ENCODE measurements at regions not wholly inside any gene's neighbourhood (a gene's known extent, or its start where the extent isn't known, plus 50 kb on each side); places are given as distances from the start of the nearest gene placed in this dataset.

DNA sequence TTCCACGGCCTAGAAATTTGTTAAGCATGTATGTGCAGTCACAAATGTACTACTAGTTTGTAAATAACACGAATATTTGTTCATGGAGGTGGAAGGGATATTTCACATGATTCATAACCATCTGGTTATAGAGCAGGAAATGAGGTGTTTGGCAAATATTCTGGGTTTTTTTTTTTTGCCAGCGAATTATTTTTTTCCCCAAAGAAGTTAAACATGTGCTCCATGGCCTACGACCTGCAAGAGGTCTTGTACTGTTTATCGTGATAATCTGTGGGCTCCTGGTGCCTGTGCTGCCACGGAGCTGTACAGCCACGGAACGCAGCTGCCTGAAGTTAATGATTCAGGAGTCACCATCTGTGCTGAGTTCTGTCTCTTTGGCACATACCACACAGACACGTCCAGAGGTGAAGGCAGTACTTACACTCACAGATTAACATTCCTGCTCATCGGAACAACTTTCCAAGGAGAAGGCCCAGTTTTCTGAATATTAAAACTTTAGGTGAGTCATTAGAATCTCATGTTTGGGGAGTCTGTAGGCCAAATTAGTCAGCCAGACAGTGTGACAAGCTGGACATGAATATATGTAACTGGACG is 156.3 kb downstream of the TMX1 start:
- peak; percentile 91 to 99 for DNase-seq (ENCODE audit: low read depth in 2 of 2)

DNA sequence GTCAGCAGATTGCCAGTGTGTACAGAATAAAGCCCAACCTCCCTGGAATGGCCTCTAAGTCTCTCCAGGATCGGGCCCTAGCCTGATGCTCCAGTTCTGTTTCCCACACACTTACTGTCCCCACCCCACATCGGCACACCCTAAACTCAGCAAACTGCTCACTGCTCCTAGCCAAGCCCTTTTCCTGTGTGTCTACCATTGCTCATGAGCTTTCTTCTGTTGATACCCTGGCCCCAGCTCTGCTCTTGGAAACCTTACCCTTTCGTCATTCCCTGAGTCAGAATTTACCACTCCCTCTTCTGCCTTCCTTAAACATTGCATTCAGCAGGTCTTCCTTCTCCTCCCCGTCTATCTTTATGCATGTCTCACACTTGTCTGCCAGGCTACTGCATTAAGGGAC is 158.9 kb downstream of the TMX1 start:
- peak in 1 of 2 donors; percentile 71 for DNase-seq (ENCODE audit: low read depth in 2 of 2)

DNA sequence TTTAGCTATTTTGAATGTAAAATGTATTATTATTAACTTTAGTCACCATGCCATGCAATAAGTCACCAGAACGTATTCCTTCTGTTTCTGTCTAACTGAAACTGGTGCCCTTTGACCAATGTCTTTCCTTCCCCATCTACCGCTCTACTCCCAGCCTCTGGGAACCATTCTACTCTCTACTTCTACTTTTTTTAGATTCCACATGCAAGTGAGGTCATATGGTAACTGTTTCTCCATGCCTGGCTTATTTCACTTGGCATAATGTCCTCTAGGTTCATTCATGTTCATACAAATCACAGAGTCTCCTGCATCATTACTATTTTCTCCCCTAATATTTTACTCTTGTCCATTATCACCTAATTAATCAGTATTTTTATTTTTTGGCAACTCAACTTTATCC is 160.1 kb downstream of the TMX1 start:
- DNase-seq (ENCODE audit: low read depth in 2 of 2): no peak

DNA sequence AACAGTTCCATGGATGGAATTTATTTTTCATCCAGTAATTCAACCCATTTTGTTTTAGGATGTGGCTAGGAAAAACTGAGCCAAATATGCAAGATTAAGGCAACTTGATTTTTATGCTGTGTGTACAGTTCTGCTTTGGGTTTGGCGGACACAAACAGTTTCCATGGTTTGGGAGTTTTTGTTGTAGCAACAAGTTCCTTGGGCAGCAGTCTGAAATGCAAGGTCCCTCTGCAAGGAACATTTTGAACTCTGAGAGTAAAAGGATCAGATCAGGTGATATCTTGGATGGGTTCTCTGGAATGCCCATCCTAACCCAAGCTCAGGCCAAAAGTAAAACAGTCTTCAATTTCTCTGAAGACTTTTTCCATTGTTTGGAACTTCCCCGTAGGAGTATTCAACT is 161.2 kb downstream of the TMX1 start:
- DNase-seq (ENCODE audit: low read depth in 2 of 2): no peak

DNA sequence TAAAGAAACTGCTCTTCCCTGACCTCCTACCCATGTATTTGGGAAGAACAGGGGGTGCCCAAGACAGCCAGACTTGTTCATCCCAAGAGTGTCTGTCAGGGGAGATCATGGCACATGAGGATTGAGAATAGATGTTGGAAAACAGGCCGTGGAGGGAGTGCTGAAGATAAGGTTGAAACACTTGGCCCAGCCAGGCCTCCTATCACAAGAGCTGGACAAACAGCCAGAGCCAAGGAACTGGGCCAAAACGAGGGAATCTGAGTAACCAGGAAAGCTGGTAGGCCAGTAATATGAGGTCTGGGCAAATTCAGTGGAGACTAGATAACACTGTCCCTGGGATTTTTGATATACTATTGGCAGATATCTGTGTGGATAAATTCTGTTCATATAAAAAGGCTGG is 161.7 kb downstream of the TMX1 start:
- no peak for DNase-seq (ENCODE audit: low read depth in 2 of 2)

DNA sequence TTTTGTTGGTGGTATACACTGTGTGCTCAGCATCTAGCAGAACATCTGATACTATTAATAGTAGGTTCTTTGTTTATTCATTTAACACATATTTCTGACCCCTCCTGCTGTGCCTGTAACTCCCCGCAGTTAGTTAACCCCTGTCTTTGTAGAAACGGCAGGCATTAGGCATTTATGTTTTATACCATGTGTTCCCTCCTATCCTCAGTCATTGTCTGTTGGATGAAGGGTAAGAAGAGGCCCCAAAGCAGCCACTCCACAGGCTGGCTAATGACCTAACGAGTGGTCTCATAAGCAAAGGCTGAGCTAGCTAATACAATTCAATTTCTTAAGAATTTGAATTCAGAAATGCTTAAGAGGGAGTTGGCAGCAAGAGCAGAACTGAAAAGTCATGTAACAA is 170.8 kb downstream of the TMX1 start:
- no peak for DNase-seq (ENCODE audit: low read depth in 2 of 2)

DNA sequence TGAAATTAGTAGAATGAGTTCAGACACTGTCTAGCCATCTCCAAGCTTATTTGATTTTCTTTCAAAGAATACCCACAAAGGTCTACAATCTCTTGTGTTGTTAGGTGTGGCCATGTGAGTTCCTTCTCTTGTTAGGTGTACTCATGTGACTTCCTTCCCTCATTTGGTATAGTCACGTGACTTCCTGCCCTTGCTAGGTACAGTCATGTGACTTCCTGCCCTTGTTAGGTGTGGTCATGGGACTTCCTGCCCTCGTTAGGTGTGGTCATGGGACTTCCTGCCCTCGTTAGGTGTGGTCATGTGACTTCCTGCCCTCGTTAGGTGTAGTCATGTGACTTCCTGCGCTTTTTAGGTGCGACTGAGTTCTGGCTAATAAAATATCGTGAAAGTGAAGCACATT is 179.6 kb downstream of the TMX1 start:
- no peak for DNase-seq (ENCODE audit: low read depth in 2 of 2)

DNA sequence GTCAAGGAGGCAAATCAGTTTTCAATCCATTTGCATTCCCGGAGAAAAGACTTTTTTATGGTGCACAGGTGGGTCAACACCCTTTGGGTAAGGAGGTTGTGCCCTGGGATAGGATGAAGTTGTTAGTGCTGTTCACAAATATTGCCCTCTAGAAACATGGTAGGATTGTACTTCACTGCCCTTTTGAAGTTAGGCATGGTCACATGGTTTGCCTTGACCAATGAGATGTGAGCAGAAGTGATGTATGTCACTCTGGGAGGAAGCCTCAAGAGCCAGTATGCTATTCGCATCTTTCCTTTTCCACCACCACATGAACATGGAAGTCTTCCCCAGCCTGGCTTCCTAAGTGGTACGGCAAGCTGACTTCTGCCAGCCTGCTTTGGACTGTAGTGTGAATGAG is 182.7 kb downstream of the TMX1 start:
- no peak for DNase-seq (ENCODE audit: low read depth in 2 of 2)

DNA sequence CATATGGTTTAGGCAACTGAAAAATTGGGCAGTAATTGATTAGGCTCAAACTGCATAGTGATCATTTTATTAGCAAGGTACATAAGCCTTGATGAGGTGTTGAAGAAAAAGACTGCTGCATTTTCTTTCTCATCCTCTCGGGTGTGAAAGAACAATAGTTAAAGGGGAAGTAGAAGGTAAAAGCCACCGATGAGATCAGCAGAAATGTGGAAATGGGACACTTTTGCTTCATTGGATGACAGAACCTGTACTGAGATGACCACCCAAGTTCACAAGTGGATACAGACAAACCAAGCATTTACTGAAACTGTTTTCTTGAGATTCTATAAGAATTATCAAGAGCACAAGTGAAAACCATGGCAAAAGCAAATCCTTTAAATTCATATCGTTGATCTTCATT is 184.0 kb downstream of the TMX1 start:
- no peak for DNase-seq (ENCODE audit: low read depth in 2 of 2)

DNA sequence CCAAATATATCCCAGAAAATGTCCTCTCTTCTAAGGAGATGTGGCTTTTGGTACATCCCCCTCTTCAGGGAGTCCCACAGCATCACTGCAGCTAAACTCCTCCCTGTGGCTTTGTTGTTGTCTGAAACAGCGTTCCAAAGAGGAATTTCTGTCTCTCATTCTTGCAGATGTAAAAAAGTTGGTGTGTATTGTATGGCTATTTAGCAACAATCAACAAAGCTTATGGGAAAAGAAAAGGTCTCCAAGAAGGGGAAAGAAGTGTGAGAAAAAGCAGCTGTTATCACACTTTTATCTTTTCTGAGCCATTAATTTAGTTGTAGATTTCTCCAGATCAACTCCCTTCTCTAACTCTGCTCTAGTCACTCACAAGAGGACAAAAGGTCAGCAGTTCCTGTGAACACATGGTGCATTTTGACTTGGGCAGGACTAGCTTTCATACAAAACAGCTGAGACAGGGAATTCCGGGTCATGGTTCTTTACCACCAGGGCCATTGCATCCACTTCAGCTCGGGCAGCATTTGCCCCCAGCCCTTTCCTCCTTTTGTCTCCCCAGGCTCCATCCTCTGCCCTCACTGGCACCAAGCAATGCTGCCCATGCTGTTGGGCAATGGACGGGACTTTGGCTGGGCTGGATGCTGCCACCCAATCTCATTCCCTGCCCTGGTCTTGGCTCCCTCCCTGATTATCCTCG is 184.7 kb downstream of the TMX1 start:
- DNase-seq (ENCODE audit: low read depth in 2 of 2): peak in 1 of 2 donors; percentile 56

DNA sequence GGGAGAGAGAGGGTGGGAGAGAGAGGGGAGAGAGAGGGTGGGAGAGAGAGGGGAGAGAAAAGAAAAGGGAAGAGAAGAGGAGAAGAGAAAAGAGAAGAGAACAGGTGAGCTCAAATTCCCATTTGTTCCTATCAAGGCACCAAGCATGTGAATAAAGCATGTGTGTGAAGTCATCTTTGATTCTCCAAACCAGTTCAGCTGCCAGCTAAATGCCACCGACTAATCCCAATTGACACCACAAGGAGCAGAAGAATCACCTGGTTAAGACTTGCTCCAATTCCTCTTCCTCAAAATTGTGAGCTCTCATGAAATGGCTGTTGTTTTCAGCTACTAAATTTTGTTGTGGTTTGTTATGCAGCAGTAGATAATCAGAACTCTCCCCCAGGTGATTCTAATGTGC is 188.9 kb downstream of the TMX1 start:
- no peak for DNase-seq (ENCODE audit: low read depth in 2 of 2)

DNA sequence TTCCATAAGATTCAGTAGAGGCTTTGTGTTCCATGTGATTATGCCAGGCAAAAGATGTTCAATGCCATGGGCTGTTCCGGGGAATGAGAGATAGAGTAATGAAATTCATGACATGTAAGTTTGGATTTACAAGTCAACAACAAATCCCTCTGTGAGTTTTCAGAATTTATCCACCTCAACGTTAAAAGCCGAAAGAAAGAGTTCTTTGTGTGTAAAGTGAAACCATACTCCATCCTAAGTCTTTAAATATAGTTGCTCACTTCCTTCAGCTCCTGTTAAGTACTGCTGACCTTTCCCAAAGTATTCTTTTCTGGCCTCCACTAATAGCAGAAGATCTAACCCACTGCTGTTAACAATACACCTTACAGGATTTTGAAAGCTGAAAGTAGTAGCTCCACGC is 190.0 kb downstream of the TMX1 start:
- no peak for DNase-seq (ENCODE audit: low read depth in 2 of 2)

DNA sequence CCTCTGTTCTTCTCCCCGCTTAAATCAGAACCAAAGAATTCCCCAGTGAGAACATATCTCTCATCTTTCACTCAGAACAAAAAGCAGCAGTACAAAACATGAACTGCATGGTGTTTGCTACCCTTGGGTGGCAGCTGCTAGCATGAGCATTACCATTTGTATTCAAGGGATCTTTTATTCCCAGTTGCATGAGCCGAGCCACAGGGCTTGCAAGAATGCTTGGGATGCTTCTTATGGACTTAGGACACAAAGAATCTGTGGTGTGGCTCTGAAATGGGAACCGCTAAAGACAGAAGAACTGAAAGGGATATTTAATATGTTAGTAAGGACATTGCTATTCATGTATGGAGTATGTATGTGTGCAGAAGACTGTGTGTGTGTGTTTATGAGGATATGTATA is 190.6 kb downstream of the TMX1 start:
- DNase-seq (ENCODE audit: low read depth in 2 of 2): no peak

DNA sequence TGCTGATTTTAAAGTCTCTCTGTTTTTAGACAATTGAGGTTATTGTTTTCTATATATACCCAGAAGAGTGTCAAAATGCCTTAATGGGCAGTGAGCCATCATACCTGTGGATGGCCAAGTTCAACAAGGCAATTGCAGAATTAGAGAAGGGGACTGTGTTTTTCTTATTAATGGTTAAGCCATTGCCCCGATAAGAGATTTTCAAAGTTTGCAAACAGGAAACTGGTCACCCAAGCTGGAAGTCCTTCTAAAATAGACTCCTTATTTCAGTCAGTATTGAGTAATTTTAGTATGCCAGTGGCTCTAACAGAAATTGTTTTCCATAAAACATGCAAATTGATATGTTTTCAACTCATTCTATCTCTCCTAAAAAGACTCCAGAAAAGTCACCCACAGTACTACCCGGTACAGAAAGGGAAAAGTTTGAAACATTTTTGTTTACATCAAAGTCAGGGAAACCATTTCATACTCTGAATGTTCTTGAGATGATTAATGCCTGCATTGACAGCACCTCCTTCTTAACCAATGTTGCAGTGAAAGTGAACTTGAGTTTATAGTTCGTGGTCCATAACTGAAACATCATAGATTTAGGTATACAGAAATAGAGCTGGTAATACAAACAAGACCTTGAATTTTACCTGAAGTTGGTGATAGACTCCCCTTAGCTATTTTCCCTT is 191.1 kb downstream of the TMX1 start:
- no peak for DNase-seq (ENCODE audit: low read depth in 2 of 2)

DNA sequence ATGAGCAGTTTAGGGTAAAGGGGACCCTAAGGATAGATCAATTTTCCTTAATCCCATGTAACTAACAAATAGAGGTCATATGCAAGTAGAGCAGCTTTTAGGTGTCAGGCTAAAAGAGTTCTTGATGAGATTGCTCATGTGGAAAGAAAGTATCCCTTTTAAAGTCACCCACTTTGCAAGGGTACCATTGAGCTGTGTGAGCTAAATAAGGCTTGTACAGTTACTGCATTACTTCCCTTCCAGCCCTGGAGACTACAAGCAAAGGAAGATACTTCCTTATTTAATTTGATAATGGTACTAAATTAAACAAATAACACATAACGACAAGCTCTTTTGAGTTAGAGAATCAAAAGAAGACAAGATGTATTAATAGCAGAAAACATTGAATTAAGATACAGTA is 191.7 kb downstream of the TMX1 start:
- DNase-seq (ENCODE audit: low read depth in 2 of 2): no peak

DNA sequence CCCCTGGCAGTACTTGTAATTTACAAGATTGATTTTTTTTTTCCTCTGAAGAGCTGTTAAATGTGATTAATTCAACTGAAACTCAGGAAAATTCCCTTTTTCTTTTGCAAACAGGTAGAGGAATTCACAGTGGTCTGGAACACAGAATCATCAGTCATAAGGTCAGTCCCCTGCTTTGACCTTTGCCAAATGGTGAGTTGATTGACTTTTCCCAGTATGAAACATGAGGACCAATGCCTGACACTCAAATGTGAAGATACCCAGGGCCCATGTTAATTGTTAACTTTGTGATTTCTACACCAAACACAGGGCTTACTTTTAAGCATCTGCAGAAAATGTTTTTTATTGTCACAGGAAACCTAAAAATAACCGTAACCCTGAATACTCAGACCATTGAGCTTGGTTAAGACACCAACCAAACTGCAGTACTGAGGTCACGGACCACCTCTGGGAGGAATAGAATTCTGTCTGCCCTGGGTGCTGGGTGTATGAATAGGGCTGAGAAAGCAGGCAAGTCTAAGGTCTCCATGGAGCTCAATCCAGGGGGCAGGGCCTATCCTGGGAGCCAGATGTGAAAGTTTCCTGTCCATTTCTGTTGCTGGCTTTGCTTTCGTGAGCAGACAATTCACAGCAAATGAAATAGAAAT is 192.4 kb downstream of the TMX1 start:
- no peak for DNase-seq (ENCODE audit: low read depth in 2 of 2)

DNA sequence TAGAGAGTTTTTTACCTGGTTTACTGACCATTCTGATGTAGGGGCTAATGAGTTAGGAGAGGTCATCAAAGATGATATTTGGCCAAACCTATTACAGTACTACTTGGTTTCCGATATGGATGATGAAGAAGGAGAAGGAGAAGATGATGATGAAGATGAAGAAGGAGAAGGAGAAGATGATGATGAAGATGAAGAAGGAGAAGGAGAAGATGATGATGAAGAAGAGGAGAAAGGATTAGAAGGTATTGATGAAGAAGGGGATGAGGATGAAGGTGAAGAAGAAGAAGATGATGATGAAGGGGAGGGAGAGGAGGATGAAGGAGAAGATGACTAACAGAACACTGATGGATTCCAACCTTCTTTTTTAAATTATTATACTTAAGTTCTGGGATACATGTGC is 196.6 kb downstream of the TMX1 start:
- DNase-seq (ENCODE audit: low read depth in 2 of 2): no peak

DNA sequence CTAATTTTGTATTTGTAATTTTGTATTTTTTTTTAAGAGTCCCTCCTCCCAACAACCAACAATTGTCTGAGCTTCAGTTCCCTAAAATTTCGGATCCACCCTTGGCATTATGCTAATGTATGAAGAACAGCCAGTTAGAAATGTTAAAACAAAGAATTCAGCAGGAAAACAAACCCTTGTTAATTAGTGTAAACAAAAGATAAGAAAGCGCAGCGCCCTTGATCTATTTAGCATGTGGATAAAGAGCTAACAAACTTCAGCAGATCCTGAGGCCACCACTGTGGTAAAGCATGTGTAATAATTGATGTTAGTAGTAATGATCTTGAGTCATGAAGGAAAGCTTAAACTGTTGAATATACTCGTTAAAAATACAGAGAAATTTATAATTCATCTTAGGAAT is 199.8 kb downstream of the TMX1 start:
- DNase-seq (ENCODE audit: low read depth in 2 of 2): no peak

DNA sequence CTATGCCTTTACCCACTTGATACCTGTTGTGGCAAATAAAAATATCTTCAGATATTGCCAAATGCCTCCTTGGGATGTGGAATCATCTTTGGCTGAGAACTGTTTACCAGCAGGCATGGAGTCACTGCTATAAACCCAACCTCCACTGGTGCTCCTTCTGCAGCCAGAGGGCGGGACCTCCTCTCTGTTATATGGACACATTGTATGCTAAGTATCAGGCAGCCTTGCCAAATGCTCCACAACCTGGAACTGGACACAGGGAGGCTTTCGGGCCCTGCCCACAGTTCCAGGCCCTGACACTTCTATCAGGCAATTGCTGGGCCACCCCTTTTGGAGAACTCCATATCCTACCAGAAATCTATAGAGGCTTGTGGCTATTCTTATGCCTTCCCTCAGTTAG is 201.0 kb downstream of the TMX1 start:
- no peak for DNase-seq (ENCODE audit: low read depth in 2 of 2)

DNA sequence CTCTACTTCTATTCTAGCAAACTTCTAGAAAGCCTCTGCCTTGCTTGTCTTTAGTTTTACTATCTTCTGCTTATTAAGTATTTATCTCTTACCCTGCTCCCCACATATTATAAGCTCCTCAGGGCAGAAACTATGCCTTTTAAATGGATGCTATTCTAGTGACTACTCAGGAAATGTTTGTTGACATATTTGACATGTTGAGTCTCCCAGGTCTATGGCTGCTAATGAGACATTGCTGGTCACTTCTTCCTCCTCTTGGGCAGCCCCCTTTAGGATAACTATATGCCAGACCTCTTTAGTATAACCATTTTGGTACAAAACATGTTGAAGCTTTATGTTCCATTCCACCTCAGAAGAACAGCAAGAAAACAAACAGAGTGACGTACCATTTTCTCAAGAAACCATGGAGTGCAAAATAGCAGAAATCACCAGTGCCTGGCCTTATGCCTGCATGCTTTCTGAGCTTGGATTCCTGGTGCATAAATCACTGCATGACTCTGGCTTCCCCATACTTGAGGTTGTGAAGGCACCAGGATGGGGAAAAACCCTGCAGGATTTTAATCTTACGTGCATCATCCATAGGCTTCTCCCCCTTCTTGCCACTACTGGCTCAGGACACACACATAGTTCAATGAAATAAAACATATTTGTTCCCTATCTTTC is 202.6 kb downstream of the TMX1 start:
- peak in 1 of 2 donors; percentile 76 for DNase-seq (ENCODE audit: low read depth in 2 of 2)

DNA sequence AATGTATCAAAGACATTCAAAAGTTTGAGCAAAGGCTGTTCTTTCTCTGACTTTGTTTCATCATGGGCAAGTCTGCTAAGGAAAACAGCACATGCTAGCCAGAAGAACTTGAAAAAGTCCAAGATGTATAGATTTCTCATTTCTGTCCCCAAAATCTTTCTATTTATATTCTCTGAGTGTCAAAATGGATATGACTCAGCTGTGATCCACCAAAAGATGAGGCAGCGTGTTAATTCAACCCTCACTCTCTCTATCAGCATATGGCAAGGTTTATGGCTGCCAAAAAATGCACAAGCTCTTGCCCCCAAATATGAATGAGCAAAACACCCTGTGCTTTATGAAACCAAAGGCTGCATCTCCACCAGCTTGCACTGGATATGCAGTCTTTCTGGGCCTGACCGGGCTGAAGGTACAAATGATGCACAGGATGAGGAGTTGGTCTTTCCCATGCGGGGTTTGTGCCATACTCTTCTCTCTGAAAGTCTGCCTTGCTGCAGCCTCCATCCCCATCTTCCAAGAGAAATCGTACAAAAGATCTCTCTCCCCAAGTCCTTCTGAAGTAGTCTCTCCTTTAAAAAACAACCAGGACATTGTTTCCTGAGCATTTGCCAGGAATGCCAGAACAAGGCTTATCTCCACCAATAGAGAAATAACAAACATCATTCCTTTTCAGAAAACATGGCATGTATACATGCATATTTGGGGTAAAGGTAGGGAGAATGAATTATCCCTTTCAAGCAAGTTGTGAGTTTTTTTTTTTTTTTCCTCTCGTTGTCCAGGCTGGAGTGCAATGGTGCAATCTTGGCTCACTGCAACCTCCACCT is 203.4 kb downstream of the TMX1 start:
- DNase-seq (ENCODE audit: low read depth in 2 of 2): no peak

Data from dermis microvascular lymphatic vessel endothelial cell (primary cell).